Colonic mucosa (tissue), 4 donors: ENCODE measurements at regions not wholly inside any gene's neighbourhood (a gene's known extent, or its start where the extent isn't known, plus 50 kb on each side); places are given as distances from the start of the nearest gene placed in this dataset.
"Not testable (repeated sequence)": the region's sequence is repeated elsewhere in the genome, so short reads cannot be mapped to it uniquely, and the experiment has no call there.

Experiments
- DNase-seq: peaks from one replicate; pipeline ENCODE4 v3.0.0-alpha.2; 2020
- H3K27ac ChIP-seq: fragments of 200-600 bp; one replicate; pipeline ENCODE4 v1.8.0; 2021
- H3K27me3 ChIP-seq: fragments of 200-600 bp; one replicate; pipeline ENCODE4 v1.8.0; 2021
- H3K36me3 ChIP-seq: fragments of 200-600 bp; one replicate; pipeline ENCODE4 v1.8.0; 2021
- H3K4me1 ChIP-seq: fragments of 200-600 bp; one replicate; pipeline ENCODE4 v1.8.0; 2021; ENCODE audit warnings: mild to moderate bottlenecking
- H3K4me3 ChIP-seq: fragments of 200-600 bp; one replicate; pipeline ENCODE4 v1.8.0; 2021
- H3K9ac ChIP-seq, 2 donors: one replicate each; pipeline ENCODE4 v1.7.0; 2013; ENCODE audit warnings: control low read depth in 2 of 2, low read depth in 2 of 2, low read length in 2 of 2
- H3K9me3 ChIP-seq: fragments of 200-600 bp; one replicate; pipeline ENCODE4 v1.8.0; 2021
- intact Hi-C: fragments of 100-400 bp; cut with DNase I; formaldehyde crosslinking; loops from one replicate; pipeline ENCODE4 v1.14.1; 2022
- TF ChIP-seq, protein P1 (sequence below): fragments of 200-600 bp; IDR thresholded peaks from one replicate; pipeline ENCODE4 v1.8.0; 2022; ENCODE audit warnings: antibody characterized with exemption, mild to moderate bottlenecking
- donor health status: healthy.
- donor health status: DM: no; HTN: no; CAD: no.
- donor health status: DM: no; HTN: no; CAD: no.

GRCh38 chr5:57716661-57717060 lies 234.1 kb upstream of the ACTBL2 start:
- no peaks in the 10 kb centered on the region for H3K4me1 ChIP-seq
- intact Hi-C loops, result no loop called here
- H3K9ac ChIP-seq, result no peak overlapping the region
- no peak for DNase-seq
- H3K4me3 ChIP-seq, result no peak overlapping the region
- no peaks in the 10 kb centered on the region for H3K36me3 ChIP-seq
- no peaks in the 10 kb centered on the region for H3K27me3 ChIP-seq
- TF ChIP-seq, protein P1, sequence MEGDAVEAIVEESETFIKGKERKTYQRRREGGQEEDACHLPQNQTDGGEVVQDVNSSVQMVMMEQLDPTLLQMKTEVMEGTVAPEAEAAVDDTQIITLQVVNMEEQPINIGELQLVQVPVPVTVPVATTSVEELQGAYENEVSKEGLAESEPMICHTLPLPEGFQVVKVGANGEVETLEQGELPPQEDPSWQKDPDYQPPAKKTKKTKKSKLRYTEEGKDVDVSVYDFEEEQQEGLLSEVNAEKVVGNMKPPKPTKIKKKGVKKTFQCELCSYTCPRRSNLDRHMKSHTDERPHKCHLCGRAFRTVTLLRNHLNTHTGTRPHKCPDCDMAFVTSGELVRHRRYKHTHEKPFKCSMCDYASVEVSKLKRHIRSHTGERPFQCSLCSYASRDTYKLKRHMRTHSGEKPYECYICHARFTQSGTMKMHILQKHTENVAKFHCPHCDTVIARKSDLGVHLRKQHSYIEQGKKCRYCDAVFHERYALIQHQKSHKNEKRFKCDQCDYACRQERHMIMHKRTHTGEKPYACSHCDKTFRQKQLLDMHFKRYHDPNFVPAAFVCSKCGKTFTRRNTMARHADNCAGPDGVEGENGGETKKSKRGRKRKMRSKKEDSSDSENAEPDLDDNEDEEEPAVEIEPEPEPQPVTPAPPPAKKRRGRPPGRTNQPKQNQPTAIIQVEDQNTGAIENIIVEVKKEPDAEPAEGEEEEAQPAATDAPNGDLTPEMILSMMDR, result no peak
- no peaks in the 10 kb centered on the region for H3K9me3 ChIP-seq
- H3K27ac ChIP-seq, result no peak overlapping the region

- no peak overlapping the region for H3K4me3 ChIP-seq
- TF ChIP-seq, protein P1, result no peak
- no peak for DNase-seq
Measured at GRCh38 chr5:57715296-57715695, 232.7 kb upstream of the ACTBL2 start.

DNA sequence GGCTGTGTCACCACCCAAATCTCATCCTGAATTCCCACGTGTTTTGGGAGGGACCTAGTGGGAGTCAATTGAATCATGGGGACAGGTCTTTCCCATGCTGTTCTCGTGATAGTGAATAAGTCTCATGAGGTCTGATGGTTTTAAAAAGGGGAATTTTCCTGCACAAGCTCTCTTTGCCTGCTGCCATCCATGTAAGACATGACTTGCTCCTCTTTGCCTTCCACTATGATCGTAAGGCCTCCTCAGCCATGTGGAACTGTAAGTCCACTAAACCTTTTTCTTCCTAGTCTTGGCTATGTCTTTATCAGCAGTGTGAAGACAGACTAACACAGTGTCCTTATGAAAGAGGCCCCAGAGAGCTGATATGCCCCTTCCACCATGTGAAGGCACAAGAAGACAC lies 230.9 kb upstream of the ACTBL2 start:
- DNase-seq, H3K27ac ChIP-seq, H3K27me3 ChIP-seq, H3K9me3 ChIP-seq, intact Hi-C loops, H3K9ac ChIP-seq, H3K4me3 ChIP-seq, H3K4me1 ChIP-seq, H3K36me3 ChIP-seq: not testable (repeated sequence)

More at GRCh38 chr5:57715296-57715695, 232.7 kb upstream of the ACTBL2 start:
- Histone ChIP-seq H3K36me3 (no peaks in the 10 kb centered on the region), H3K9me3 (no peaks in the 10 kb centered on the region), H3K27ac (no peak overlapping the region), H3K27me3 (no peaks in the 10 kb centered on the region), H3K4me1 (no peaks in the 10 kb centered on the region), H3K9ac (no peak overlapping the region)
- intact Hi-C loops, result no loop called here

GRCh38 chr5:57711946-57712345 lies 229.3 kb upstream of the ACTBL2 start:
- no peaks in the 10 kb centered on the region for H3K9me3 ChIP-seq
- no peak overlapping the region for H3K27ac ChIP-seq
- no peaks in the 10 kb centered on the region for H3K27me3 ChIP-seq
- intact Hi-C loops, result no loop called here
- DNase-seq, result no peak
- H3K4me1 ChIP-seq, result no peaks in the 10 kb centered on the region
- TF ChIP-seq, protein P1, result no peak
- no peak overlapping the region for H3K9ac ChIP-seq
- no peak overlapping the region for H3K4me3 ChIP-seq
- no peaks in the 10 kb centered on the region for H3K36me3 ChIP-seq

- Histone ChIP-seq H3K9ac (no peak overlapping the region), H3K9me3 (no peaks in the 10 kb centered on the region), H3K4me3 (no peak overlapping the region), H3K4me1 (no peaks in the 10 kb centered on the region), H3K27me3 (no peaks in the 10 kb centered on the region), H3K27ac (no peak overlapping the region), H3K36me3 (no peaks in the 10 kb centered on the region)
- intact Hi-C loops, result no loop called here
- no peak for DNase-seq
- TF ChIP-seq, protein P1, result no peak
Measured at GRCh38 chr5:57711471-57711870, 228.9 kb upstream of the ACTBL2 start.

- H3K36me3 ChIP-seq, result no peaks in the 10 kb centered on the region
- no peak for DNase-seq
- H3K27ac ChIP-seq, result no peak overlapping the region
- no peaks in the 10 kb centered on the region for H3K4me1 ChIP-seq
- H3K4me3 ChIP-seq, result no peak overlapping the region
- intact Hi-C loops, result no loop called here
- H3K27me3 ChIP-seq, result no peaks in the 10 kb centered on the region
- H3K9me3 ChIP-seq, result no peaks in the 10 kb centered on the region
- TF ChIP-seq, protein P1, result no peak
- H3K9ac ChIP-seq, result no peak overlapping the region
Measured at GRCh38 chr5:57710126-57710525, 227.5 kb upstream of the ACTBL2 start.
